Vagina (tissue), 2 donors: ENCODE measurements at regions not wholly inside any gene's neighbourhood (a gene's known extent, or its start where the extent isn't known, plus 50 kb on each side); places are given as distances from the start of the nearest gene placed in this dataset.

Experiments used
- POLR2AphosphoS5 ChIP-seq, 2 donors: sonication (generic); formaldehyde crosslinking; IDR thresholded peaks; one replicate each; pipeline ENCODE4 v1.9.0; 2017; ENCODE audit warnings: antibody characterized with exemption in 2 of 2, mild to moderate bottlenecking in 2 of 2, low read depth in 1 of 2; ENCODE audit not compliant: insufficient read depth in 1 of 2
- TF ChIP-seq, protein P1 (sequence below), 3 experiments: fragments of 450-650 bp in 2 of 3; fragments of 200-600 bp in 1 of 3; sonication (generic) in 1 of 3; IDR thresholded peaks; one replicate each; pipeline ENCODE4 v1.5.1; 2017 to 2019; ENCODE audit warnings: antibody characterized with exemption in 3 of 3, mild to moderate bottlenecking in 2 of 3, moderate library complexity in 2 of 3

DNA sequence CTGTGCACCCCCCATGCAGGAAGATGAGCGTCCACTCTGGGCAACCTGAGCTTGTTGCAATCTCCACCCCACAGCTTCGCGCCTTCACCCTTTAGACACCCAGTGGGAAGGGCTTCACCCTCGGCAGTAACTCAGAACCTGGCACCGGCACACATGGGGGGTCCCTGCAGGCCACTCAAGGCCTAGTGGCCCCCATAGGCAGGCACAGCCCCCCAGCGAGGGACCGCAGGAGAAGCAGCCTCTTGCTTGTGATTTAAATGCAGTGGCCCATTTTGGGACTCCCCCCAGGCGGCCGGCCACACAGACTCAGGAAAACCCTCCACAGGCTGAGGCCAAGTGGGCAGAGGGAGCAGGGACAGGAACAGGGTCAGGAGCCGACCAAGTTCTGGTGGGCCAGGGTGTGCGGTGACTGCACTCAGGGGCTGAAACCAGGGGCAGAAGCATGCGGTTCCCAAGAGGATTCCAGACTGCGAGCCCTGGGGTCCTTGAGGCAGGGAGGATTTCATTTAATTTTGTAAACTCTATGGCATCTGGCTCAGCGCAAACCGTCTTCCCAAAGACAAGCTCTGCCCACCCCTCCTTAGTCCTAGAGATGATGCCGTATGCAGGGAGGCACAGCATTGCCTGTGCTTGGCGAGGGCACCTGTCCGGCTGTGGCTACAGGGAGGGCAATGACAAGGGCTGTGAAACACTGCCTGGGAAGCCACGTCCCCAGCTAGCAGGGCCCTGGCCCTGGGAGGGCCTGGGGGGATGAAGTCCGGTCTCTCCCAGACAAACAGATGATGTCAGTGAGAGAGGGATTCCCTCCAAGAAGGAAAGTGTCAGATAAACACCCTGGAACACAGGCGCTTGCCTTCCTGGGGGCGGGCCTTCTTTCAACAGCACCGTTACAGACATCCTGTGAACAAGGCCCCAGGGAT is 52.9 kb upstream of the GPR31 start:
- TF ChIP-seq, protein P1, sequence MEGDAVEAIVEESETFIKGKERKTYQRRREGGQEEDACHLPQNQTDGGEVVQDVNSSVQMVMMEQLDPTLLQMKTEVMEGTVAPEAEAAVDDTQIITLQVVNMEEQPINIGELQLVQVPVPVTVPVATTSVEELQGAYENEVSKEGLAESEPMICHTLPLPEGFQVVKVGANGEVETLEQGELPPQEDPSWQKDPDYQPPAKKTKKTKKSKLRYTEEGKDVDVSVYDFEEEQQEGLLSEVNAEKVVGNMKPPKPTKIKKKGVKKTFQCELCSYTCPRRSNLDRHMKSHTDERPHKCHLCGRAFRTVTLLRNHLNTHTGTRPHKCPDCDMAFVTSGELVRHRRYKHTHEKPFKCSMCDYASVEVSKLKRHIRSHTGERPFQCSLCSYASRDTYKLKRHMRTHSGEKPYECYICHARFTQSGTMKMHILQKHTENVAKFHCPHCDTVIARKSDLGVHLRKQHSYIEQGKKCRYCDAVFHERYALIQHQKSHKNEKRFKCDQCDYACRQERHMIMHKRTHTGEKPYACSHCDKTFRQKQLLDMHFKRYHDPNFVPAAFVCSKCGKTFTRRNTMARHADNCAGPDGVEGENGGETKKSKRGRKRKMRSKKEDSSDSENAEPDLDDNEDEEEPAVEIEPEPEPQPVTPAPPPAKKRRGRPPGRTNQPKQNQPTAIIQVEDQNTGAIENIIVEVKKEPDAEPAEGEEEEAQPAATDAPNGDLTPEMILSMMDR (IDR thresholded peaks at IDR 0.05), result no peak
- no peak for TF ChIP-seq POLR2AphosphoS5 (IDR thresholded peaks at IDR 0.05; ENCODE audit: insufficient read depth in 1 of 2, low read depth in 1 of 2)
